Stimulated activated CD8-positive, alpha-beta memory T cell treated with anti-CD3 and anti-CD28 coated beads, Interleukin-7, amount 100 ng/mL, for 48 hours (primary cell): ENCODE measurements at regions not wholly inside any gene's neighbourhood (a gene's known extent, or its start where the extent isn't known, plus 50 kb on each side); places are given as distances from the start of the nearest gene placed in this dataset.

Experiments used
- DNase-seq, 2 donors: peaks; one replicate each; pipeline ENCODE4 v3.0.0-alpha.2; 2020; ENCODE audit warnings: low read depth in 1 of 2; ENCODE audit errors: extremely low read depth in 1 of 2

DNA sequence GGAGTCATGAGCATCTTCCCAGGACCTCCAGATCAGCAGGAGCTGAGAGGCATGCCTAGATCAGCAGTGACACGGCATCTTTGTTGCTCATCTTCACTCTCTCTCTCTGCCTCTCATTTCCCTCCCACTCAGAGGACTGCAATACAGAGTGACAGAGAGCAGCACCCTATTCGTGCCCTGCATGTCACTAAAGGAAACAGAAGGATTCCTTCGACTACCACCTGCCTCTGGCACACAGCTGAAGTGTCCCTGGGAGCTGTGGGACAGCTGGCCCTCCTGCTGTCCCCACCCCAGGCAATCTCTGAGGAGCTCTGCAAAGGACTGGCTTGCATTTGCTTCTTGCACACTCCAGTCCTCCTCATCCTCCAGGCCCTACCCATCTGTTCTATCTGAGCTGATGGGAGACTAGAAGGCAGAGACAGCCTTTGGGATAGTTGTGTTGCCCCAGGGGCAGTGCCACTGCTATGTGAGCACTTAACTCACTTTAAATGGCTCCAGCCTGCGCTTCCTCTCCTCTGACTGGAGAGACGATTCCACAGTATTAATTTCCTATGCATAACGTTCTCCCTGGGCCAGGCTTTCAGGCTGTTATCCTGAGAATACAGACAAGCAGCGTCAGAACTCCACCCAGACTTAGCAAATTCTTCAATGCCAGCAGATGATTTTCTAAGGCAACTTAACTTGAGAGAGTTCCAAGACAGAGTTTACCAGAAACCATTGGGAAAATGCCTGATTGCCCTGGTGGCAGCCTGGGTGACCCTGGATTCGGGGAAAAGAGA lies 167.6 kb upstream of the MAP1B start:
- DNase-seq: no peak

DNA sequence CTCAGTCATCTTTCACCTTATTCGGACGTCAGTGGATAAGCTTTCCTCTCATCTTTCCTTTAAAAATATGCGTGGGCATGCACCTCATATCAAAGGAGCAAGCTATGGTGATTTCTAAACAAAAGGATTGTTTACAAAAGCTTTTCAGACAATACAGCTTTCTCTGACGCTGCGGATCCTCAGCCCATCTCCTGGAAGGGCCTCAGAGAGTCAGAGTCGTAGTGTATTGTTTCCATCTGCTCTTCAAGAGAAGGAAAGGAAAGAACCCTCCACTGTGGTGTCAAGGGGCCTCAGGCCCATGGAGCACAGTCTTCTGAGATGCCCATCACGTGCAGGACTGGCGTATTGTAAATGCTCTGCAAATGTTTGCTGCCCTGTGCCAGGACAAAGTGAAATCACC lies 163.4 kb upstream of the MAP1B start:
- no peak for DNase-seq

DNA sequence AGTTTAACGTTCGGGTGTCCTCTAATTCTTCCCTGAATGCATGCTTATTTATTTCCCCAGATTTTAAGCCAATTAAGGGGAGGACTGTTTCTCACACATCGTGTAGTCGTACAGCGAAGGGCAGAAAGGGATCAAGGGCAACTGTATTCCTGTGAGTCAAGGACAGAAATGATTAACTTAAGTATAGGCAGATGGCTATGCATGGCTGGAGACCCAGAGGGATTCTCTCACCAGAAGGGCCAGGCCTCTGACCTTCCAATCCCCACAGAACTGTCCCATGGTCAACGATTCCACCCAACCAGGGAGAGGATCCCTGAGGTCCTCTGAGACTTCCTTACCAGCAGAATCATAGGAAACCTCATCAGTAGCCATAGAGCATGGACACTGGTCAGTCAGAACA lies 161.8 kb upstream of the MAP1B start:
- DNase-seq: no peak

DNA sequence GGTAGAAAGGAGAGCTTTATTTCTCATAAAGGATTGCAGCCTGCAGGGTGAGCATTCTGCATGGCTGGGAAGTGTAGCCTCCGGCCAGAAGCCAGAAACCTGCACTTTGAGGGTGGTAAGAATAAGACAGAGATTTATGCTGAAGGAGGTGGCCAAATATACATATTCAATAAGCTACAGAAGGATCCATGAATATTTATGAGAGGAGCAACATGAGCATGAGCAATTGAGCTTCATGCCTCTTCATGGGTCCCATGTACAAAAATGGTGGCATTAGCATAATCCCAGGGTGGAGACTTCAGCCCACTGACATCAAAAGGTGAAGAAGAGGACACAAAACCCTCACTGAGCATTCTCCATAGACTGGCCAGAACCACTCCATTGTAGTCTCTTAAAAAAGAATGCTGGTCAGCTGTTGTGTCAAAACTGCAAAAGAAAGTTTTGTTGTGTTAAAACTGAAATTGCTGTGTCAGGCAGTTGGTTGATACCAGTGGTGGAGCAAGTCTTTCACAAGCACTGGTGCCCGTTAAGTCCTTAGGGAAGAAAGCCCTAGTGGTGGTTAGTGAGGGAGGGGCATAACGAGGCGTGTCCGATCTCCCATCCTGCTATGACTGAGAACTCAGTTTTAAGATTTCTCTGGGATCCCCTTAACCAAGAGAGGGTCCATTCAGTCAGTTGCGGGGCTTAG lies 160.8 kb upstream of the MAP1B start:
- DNase-seq: no peak

DNA sequence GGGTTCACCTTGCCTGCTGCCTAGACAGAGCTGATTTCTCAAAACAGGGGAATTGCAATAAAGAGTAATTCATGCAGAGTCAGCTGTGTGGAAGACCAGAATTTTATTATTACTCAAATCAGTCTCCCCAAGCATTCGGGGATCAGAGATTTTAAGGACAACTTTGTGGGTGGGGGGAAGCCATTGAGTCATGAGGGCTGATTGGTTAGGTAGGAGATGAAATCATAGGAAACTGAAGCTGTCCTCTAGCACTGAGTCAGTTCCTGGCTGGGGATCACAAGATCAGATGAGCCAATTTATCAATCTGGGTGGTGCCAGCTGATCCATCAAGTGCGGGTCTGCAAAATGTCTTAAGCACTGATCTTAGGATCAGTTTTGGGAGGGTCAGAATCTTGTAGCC lies 159.1 kb upstream of the MAP1B start:
- DNase-seq: no peak

DNA sequence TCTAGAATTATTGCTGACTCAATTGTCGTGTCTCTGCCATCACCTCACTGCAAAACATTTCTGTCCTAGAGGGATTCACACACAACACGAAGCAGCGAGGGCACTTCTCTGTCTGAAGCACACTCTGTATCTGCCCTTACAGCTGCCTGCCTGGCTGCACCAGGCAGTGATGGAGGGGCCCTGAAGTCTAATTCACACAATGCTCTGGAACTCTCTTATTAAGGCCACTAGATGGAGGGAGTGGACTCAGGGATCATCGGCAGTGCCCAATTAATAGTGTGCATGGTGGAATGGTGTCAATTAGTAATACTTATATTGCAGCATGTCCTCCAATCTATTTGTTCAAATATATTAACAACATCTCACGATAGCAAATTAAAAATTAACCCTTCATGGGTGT lies 157.5 kb upstream of the MAP1B start:
- DNase-seq: no peak

DNA sequence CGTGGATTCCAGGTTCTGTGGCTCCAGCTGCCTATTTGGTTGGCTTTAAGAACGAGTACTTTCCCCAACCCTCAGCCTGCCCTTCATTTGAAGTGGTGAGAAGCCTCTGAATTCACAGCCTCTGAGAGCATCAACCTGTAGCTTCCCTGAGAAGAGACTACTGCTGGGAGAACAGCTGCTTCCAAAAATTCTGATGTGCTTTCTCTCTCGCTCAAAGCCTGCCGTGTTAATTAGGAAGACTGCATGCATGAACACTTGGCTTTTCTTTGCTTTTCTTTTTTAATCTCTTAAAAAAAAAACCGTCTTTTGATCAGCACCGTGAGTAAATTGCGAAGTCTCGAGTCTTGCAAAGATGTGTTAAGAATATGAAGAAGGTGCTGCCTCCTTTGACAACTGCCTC lies 153.4 kb upstream of the MAP1B start:
- DNase-seq: no peak

DNA sequence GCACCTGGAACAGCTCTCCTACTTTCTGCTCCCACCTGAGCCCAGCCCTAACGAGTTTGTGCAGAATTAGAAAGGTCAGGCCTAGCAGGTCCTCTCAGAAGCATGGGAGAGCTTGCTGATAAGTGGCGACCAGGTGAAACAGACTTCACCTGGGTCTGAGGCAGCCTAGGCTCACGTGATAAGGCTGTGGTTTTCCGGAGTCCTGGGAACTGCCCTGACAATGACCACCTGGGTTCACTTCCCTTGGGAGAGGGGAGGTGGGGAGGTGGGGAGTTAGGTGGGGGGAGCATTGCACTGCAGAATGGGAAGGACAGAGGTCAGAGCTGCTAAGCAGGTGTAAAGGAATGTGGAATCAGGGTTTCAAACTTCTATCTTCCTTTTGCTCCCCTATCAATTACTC lies 152.9 kb upstream of the MAP1B start:
- DNase-seq: no peak

DNA sequence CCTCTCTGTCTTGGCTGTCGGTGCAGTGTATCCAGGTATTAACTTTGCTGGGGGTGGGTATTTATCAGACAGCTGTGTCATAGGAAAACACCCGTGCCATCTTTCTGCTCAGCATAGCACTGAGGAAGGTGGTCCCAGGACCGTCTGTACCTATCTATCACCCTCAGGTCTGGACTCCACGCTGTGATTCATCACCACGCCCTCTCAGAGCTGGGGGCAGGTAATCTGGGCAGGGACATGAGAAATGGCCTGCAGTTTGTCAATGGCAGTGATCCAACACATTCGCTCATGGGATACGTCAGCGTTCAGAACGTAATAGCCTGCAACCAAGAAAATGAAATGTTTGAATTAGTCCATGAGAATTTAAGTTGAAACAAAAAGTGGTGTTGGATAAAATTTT lies 151.6 kb upstream of the MAP1B start:
- no peak for DNase-seq

DNA sequence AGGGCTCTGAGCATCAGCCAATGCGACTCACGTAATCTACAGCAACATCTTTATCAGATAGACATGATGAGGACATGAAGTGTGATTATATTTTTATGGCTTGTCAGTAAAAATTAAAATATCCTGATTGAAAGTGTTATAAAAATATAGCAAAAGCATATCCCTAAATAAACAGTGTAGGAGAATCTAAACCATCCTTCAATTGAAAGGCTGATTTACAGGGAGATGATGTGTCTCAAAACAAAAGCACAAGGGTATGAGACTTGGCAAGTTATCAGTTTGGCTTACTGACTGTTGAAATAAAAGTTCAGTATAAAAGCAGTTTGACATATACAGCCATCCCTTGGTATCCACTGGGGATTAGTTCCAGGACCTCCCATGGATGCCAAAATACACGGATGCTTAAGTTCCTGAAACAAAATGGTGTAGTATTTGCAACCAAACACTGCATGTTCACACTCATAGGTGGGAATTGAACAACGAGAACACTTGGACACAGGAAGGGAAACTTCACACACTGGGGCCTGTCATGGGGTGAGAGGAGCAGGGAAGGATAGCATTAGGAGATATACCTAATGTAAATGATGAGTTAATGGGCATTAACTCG lies 149.9 kb upstream of the MAP1B start:
- no peak for DNase-seq

DNA sequence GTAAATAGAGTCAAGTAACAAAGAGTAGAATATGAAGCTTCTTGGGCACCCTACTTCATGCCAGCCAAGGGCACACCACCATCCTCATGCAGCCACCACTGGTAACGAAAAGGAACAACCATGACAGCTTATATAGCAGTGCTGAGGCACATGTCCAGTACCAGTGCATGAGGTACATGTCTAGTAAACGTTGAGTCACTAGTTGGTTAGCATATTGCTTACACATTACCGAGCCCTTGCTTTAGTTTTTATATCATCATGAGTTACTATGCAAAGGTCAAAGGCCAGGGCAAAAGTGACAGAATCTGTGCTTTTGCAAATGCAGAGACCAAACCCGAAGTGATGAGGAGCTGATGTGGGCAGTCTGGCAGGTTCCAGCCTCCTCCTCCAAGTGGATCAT lies 147.1 kb upstream of the MAP1B start:
- DNase-seq: no peak

DNA sequence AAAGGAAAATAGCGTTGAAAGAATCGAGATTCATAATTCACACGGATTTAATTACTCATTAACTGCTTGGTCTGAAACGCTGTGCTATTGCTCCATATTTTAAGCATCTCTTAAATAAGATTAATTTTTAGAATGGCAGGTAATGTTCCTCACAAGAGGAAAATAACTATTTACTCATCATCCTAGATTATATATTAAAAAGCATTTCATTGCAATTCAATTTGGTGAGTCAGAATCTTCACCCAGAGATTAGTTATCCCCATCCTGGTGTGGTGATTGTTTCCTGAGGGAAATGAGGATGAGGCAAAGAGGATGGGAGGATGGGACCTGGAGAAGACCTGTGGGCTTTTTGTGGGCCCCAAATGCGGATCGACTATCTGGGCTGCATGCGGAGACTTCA lies 145.5 kb upstream of the MAP1B start:
- DNase-seq: no peak

DNA sequence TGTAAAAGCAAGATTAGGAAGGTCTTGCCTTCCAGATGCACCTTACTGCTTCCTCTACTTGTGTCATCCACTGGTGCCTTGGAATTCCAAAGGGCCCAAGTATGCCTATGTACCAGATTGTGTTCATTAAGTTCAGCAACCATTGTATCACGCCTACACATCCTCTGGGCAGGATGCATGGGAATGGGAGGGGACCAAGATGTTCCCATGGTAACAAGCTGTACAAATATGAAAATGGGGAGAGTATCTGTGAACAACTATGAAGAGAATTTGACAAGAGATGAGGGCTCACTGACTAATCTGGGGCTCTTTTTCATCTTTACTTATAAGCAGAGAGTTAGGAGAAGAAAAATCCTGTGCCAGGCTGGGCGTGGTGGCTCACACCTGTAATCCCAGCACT lies 137.8 kb upstream of the MAP1B start:
- no peak for DNase-seq

DNA sequence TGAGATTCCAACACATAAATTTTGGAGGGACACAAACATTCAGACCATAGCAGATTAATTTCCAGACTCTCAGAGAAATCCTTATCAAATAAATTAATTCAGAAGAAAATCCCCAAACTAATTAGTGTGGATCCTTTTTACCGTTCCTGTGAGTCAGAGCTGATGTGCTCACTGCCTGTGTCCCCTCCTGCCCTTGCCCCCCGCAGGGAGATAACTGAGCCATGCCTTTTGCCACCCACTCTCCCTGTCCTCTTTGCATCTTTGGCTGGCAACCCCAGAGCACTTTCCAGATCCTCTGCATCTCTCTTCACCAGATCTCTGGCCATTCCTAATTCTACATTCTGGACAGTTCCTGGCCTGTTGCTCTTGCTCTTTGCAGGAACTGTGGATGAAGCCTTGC lies 135.4 kb upstream of the MAP1B start:
- no peak for DNase-seq

DNA sequence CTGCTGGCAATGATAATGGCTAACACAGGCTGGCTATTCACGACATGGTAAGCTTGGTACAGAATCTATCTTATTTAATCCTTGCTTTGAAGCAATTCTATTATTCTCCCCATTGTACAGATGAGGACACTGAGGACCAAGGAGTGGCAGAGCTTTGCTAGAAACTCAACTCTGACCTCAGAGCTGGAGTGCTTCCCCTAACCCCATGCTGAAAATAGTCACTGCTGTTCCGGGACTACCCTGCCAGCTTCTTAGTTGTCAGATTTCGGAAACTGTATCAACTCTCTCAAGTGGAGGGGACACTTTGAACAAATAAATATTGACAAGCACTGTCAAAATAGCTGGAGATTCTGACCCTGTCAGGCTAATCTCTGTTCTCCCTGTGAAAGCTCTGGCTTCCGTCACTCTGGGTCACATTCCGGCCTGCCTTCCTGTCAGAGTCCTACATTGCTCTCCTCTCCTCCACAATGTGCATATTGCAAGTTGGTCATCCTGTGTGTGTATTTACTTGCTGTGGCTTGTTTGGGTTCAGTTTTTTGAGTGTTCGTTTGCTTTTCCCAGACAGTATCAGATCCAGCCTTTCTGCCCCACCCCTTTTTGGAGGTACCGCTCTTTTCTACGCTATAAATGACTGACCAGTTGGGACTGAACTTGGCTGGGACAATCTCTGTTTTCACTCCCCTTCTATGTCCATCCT lies 134.3 kb upstream of the MAP1B start:
- DNase-seq: no peak

DNA sequence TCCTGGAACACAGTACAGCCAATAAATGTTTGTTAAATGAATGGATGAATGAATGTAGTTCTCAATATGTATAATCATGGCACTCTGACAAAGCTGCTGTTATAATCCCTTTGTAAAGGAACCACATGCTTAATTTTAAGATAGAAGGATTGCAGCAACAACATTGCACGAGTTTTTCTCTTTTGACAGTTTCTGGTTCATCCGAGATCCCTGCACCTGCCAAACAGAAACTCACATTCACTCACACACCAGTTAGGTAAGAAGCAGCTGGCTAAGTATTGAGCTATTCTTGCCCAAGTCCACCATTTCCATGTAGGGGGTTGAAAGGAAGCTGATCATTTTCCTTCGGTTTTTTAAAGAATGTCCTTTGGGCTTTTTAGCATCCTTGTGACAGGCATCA lies 133.7 kb upstream of the MAP1B start:
- DNase-seq: no peak

DNA sequence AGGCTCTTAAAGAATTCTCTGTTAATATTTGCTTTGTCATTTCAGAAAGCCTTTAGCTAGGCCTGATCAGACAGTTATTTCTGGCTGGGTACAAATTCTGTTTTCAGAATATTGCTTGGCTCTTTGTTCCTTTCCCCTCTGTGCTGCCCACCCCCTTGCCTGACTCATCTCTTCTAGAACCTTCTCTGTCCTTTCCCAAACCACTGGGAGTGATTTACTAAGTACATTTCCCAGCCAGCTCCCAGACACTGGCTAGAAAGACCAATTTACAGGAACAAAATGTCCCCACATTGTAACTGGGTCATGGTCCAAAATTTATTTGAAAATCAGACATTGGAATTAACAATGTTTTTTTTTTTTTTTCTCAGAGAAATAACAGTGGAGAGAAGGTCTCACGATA lies 133.1 kb upstream of the MAP1B start:
- no peak for DNase-seq

DNA sequence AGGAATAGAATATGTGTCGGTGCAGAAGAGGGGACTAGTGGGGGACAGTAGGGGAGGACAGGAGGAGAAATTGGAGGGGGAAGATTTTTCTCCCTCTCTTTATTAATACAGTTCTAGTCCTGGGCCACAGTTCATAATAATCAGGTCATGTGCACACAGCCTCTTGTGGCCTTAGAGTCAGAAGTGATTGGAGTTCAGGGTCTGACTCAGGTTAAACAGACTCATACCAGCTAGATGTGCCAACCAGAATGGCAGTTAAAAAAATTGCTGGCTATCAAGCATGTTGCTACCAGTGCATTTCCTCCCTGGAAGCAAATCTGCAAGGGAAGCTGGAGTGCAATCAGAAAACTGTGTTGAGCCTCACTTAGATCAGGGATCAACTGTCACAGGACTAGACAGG lies 132.7 kb upstream of the MAP1B start:
- no peak for DNase-seq

DNA sequence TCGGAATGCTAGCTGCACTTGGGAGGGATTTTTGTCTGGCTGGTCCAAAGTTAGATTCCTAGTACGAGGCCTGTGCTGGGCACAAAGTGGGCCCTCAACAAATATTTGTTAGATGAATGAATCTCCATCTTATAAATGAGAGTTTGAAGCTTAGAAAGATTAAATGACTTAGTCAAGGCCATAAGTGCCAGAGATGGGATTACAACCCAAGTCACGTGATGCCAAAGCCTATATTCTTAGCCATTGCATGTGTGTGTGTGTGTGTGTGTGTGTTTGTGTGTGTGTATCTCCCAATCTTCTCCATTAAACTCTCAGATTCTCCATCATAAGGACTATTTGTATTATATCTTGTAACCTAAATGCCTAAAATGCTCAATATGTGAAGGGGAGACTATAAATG lies 130.8 kb upstream of the MAP1B start:
- DNase-seq: no peak

DNA sequence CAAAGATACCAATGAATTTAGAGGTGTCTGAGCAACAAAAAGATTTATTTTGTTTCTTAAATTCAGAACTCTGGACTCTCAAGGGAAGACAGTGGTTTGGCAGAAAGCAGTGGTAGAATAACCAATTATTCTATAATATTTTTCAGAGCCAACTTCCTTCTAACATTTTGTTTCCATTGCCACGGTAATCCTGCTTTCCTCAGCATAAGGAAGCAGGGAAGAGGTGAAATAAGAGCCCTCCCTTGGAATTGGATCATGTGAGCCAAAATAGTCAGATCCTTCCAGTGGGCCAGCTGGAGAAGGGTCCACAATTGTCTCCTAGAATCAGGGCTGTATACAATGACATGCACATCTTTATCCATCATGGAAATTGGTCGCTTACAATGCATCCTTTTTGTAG lies 130.0 kb upstream of the MAP1B start:
- DNase-seq: no peak

DNA sequence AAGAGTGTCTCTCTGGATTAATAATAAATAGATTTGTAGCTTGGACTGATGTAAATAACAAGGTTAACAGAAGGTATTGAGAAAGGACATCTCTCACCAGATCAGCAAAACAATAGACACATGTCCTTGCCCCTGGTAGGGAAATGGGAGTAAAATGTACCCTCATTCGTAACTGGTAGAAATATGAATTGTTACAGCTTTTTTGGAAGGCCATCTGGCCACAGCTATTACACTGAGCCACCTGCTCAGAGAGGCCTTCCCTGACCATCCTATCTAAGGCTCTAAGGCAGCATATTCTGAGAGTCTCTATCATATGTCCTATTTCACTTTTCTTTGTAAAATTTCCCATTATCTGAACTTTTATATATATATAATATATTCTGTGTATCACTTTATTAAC lies 129.1 kb upstream of the MAP1B start:
- no peak for DNase-seq
